Esophagus muscularis mucosa (tissue), 4 donors: ENCODE measurements at regions not wholly inside any gene's neighbourhood (a gene's known extent, or its start where the extent isn't known, plus 50 kb on each side); places are given as distances from the start of the nearest gene placed in this dataset.

ENCODE experiments used
- CTCF ChIP-seq, 3 experiments: fragments of 200-600 bp in 2 of 3; fragments of 450-650 bp in 1 of 3; sonication (generic) in 2 of 3; IDR thresholded peaks; one replicate each; pipeline ENCODE4 v1.5.1; 2017 to 2019; ENCODE audit warnings: antibody characterized with exemption in 3 of 3, mild to moderate bottlenecking in 2 of 3, moderate library complexity in 1 of 3
- EP300 ChIP-seq: sonication (generic); formaldehyde crosslinking; IDR thresholded peaks from one replicate; pipeline ENCODE4 v1.6.1; 2017; ENCODE audit warnings: antibody characterized with exemption
- POLR2A ChIP-seq: fragments of 450-650 bp; IDR thresholded peaks from one replicate; pipeline ENCODE4 v1.6.1; 2017; ENCODE audit warnings: antibody characterized with exemption, moderate library complexity, mild to moderate bottlenecking, low read depth

DNA sequence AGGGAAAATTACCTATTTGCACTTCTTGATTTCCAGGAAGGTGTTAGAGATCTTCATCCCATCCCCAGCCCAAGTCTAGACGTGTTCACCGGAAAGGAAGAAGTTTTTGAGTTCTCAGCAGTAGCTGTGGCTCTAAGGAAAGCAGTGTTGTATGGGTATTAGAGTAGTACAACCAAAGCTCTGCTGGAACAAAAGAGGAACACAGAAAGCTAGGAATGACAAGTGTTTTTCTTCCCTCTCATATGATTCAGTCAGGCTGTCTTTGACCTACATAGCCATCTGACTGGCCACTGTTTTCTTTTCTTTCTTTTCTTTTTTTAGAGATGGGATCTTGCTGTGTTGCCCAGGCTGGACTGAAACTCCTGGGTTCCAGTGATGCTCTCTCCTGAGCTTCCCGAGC lies 82.7 kb upstream of the SLC39A10 start:
- TF ChIP-seq CTCF (IDR thresholded peaks at IDR 0.05) (no peak), POLR2A (no peak), EP300 (no peak)
